ENCODE measurements at regions not wholly inside any gene's neighbourhood (a gene's known extent, or its start where the extent isn't known, plus 50 kb on each side); places are given as distances from the start of the nearest gene placed in this dataset.

GRCh38 chr3:24589513-24589851 is 94.8 kb upstream of the THRB start:
- no peak for ATAC-seq (replicated peaks)
- Mint-ChIP-seq H3K27ac (no peak overlapping the region), H3K27me3 (no peaks in the 10 kb centered on the region), H3K4me3 (no peak overlapping the region), H3K9me3 (no peaks in the 10 kb centered on the region), H3K36me3 (ENCODE audit: low read depth) (no peaks in the 10 kb centered on the region), H3K4me1 (no peaks in the 10 kb centered on the region)

DNA sequence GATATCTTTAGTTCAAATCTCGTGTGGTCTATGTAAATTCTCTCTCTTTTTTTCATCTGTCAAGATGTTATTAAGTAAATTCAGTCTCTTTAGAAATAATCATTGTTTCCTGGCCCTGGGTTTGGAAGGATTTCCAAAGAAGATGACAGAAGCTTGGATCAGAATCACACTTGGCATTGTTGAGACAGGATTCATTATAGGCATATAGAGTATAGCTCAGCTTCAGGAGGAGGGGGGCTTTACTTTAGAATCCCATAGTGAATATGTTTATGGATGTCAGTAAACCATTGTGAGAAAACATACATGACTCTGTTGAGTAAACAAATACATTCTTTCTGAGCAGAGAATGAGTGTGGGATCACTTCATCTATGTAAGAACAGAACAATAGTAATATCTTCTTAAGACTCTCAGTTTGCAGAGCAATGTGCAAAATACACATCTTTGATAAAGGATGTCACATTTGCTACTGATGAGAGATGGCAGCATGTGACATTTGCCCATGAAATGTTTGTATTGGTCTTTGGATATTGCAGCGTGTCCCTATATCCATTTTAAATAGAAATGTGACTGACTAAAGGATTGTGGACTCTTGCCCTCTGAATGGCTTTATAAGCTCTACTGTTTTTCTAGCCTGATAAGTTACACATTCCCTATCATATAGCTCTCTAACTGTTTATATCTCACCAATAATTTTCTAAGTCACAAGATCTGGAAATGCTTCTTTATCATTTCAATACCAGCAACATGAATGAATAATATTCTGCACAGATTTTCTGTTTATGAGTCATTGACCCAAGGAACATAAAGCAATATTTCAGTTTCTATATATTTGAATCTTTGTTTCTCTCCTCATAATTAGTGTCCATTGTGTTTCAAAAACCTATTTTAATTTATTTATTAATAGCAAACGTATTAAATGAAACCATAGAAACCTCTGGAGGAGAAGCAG is 95.6 kb upstream of the THRB start:
- H3K27me3 Mint-ChIP-seq: no peaks in the 10 kb centered on the region
- no peaks in the 10 kb centered on the region for H3K9me3 Mint-ChIP-seq
- no peak overlapping the region for H3K27ac Mint-ChIP-seq
- H3K36me3 Mint-ChIP-seq (ENCODE audit: low read depth): no peaks in the 10 kb centered on the region
- no peak overlapping the region for H3K4me3 Mint-ChIP-seq
- no peaks in the 10 kb centered on the region for H3K4me1 Mint-ChIP-seq
- ATAC-seq (replicated peaks): no peak

DNA sequence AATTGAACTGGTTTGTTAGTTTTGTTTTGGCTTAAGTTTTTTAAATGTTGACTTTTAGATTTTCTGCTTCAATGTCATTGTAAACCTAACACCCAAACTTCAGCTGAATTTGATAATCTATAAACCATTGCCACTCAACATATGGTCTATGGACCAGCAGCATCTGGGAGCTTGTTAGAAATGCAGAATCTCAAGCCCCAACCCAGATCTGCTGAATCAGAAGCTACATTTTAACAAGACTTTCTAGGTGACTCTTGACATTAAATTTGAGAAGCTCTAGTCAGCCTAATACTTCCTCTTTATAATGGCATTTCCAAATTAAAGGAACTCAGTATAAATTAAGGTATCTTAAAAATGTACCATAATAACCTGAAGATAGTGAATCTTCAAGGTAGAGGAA is 96.5 kb upstream of the THRB start:
- Mint-ChIP-seq H3K27me3 (no peaks in the 10 kb centered on the region), H3K9me3 (no peaks in the 10 kb centered on the region), H3K36me3 (ENCODE audit: low read depth) (no peaks in the 10 kb centered on the region), H3K27ac (no peak overlapping the region), H3K4me1 (no peaks in the 10 kb centered on the region), H3K4me3 (no peak overlapping the region)
- no peak for ATAC-seq (replicated peaks)

DNA sequence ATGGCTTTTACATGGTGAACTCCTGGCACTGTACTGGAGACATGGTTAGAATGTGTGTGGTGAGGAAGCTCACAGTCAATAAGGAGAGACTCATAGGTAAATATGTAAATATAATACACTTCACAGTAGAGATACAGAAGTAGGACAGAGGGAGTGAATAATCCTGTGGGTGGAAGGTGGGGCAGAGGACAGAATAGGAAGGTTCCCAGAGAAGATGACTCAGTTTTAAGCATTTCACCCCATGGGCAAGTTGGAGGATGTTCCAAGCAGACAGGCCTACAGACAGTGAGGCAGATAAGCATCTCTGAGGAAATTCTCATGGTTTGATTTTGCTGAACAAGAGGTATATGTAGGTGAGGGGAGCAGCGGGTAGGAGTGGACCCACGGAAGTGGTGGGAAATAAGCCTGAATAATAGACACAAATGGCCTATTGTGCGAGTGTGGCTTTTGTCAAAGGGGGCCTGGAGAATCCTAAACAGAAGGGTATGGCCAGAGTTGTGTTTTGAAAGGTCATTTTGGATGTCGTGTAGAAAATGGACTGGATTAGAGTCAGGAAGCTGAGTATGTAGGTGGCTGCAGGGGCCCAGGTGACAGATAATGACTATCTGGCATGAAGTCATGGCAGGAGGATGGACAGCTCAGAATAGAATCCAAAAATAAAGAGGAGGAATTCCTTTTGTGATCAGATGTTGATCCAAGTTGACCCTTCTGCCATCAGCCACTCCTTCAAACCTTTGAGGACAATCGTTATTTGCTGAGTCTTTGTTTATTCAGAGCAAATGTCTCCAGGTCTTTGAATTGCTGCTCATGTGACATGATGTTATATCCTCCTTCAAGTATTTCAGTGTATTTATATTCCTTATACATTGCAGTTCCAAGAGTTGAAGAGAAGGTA is 97.3 kb upstream of the THRB start:
- ATAC-seq (replicated peaks): peak; percentile 12
- no peaks in the 10 kb centered on the region for H3K36me3 Mint-ChIP-seq (ENCODE audit: low read depth)
- no peak overlapping the region for H3K27ac Mint-ChIP-seq

GRCh38 chr3:24594161-24594560 is 99.5 kb upstream of the THRB start:
- Mint-ChIP-seq H3K4me3 (no peak overlapping the region), H3K36me3 (ENCODE audit: low read depth) (no peaks in the 10 kb centered on the region), H3K27me3 (no peaks in the 10 kb centered on the region), H3K4me1 (no peaks in the 10 kb centered on the region), H3K9me3 (no peaks in the 10 kb centered on the region), H3K27ac (no peak overlapping the region)
- ATAC-seq (replicated peaks): no peak

More for the DNA sequence above, 97.3 kb upstream of the THRB start:
- Mint-ChIP-seq H3K9me3 (no peaks in the 10 kb centered on the region), H3K4me1 (no peaks in the 10 kb centered on the region), H3K27me3 (no peaks in the 10 kb centered on the region), H3K4me3 (no peak overlapping the region)

GRCh38 chr3:24595796-24596195 is 101.1 kb upstream of the THRB start:
- ATAC-seq (replicated peaks): no peak
- Mint-ChIP-seq H3K36me3 (ENCODE audit: low read depth) (no peaks in the 10 kb centered on the region), H3K27me3 (no peaks in the 10 kb centered on the region), H3K27ac (no peak overlapping the region), H3K4me1 (no peaks in the 10 kb centered on the region), H3K4me3 (no peak overlapping the region), H3K9me3 (no peaks in the 10 kb centered on the region)

GRCh38 chr3:24596626-24597025 is 102.0 kb upstream of the THRB start:
- H3K9me3 Mint-ChIP-seq: no peaks in the 10 kb centered on the region
- no peak for ATAC-seq (replicated peaks)

GRCh38 chr3:24598695-24599470 is 104.2 kb upstream of the THRB start:
- ATAC-seq (replicated peaks): no peak

More at GRCh38 chr3:24596626-24597025, 102.0 kb upstream of the THRB start:
- Mint-ChIP-seq H3K4me1 (no peaks in the 10 kb centered on the region), H3K27me3 (no peaks in the 10 kb centered on the region), H3K4me3 (no peak overlapping the region), H3K27ac (no peak overlapping the region), H3K36me3 (ENCODE audit: low read depth) (no peaks in the 10 kb centered on the region)

DNA sequence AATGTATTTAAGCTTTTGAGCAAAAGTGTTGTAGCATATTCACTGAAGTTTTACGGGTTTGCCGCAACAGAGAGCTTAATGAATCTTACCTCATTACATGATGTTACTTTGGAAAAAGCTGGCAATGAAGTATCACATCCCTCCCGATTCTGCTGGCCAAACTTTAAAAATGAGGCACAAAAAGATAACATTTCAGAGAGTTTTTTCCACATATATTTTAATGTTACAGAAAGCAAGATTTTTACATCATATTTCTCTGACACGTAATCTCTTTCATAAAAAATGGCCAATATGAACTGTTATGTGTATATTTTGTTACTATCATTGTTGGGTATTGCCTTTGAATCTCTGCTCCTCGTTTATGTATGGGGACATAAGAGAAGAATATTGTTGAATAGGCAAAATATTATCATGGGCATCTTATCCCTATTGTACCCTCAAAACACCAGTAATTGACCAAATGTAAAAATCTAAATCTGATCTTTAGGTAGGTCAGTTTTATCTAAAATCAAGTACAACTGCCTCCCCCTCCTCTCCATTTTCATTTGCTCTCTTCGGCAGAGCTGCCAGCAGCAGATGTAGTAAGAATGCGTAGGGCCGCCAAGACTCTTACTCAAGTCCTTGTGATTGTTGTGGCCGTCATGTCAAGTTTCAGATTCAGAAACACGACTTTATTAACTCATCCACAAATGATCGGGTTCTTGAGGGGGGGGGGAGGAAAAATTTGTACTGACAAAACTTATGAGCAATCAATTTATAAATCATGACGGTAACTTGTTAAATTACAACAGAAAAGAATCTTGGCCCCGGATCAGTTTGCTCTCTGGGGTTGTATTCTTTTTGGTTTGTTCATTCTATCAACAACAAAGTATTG is 106.7 kb upstream of the THRB start:
- no peaks in the 10 kb centered on the region for H3K9me3 Mint-ChIP-seq
- no peak for ATAC-seq (replicated peaks)
- no peaks in the 10 kb centered on the region for H3K36me3 Mint-ChIP-seq (ENCODE audit: low read depth)
- H3K27ac Mint-ChIP-seq: no peak overlapping the region
- no peak overlapping the region for H3K4me3 Mint-ChIP-seq
- no peaks in the 10 kb centered on the region for H3K27me3 Mint-ChIP-seq
- no peaks in the 10 kb centered on the region for H3K4me1 Mint-ChIP-seq

More at GRCh38 chr3:24598695-24599470, 104.2 kb upstream of the THRB start:
- H3K36me3 Mint-ChIP-seq (ENCODE audit: low read depth): no peaks in the 10 kb centered on the region
- H3K4me3 Mint-ChIP-seq: no peak overlapping the region
- no peaks in the 10 kb centered on the region for H3K27me3 Mint-ChIP-seq
- no peaks in the 10 kb centered on the region for H3K9me3 Mint-ChIP-seq
- H3K27ac Mint-ChIP-seq: no peak overlapping the region
- no peaks in the 10 kb centered on the region for H3K4me1 Mint-ChIP-seq

DNA sequence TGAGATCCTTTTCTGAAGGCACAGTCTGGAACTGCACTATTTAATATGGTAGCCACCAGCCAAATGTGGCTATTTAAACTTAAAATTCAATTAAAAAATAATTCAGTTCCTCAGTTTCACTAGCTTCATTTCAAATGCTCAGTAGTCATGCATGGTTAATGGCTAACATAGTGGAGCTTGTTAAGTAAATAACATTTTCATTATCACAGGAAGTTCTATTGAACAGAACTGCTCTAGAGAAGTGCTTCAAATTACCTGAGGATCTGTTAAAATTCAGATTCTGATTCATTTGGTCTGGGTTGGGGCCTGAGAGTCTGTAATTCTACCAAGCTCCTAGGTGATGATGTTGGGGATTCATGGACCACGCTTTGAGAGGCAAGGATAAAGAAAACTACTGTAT is 109.6 kb upstream of the THRB start:
- H3K4me3 Mint-ChIP-seq: no peak overlapping the region
- H3K4me1 Mint-ChIP-seq: no peaks in the 10 kb centered on the region
- no peaks in the 10 kb centered on the region for H3K9me3 Mint-ChIP-seq
- no peaks in the 10 kb centered on the region for H3K36me3 Mint-ChIP-seq (ENCODE audit: low read depth)
- H3K27ac Mint-ChIP-seq: no peak overlapping the region
- no peak for ATAC-seq (replicated peaks)
- no peaks in the 10 kb centered on the region for H3K27me3 Mint-ChIP-seq

- no peaks in the 10 kb centered on the region for H3K36me3 Mint-ChIP-seq (ENCODE audit: low read depth)
- H3K4me3 Mint-ChIP-seq: no peak overlapping the region
- no peaks in the 10 kb centered on the region for H3K27me3 Mint-ChIP-seq
- no peak for ATAC-seq (replicated peaks)
- no peak overlapping the region for H3K27ac Mint-ChIP-seq
- H3K4me1 Mint-ChIP-seq: no peaks in the 10 kb centered on the region
- no peaks in the 10 kb centered on the region for H3K9me3 Mint-ChIP-seq
These were observed 110.9 kb upstream of the THRB start for GRCh38 chr3:24605511-24606028.

DNA sequence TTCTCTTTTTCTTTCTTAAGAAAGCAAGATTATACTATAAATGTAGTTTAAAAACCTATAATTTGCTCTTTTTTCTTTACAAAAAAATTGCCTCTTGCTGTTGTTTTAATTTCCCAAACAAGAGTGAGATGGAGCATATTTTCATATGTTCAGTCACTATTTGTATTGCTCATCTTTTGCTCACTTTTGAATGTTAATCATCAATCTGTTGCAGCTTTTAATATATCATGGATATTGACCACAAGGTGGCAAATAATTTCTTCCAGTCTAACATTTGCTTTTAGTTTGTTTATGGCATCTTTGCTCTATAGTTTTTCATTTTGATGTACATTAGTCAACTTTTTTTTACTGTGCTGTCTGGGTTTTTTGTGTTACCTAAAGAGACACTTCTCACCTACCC is 112.6 kb upstream of the THRB start:
- no peaks in the 10 kb centered on the region for H3K36me3 Mint-ChIP-seq (ENCODE audit: low read depth)
- no peak overlapping the region for H3K4me3 Mint-ChIP-seq
- no peaks in the 10 kb centered on the region for H3K4me1 Mint-ChIP-seq
- H3K27me3 Mint-ChIP-seq: no peaks in the 10 kb centered on the region
- H3K9me3 Mint-ChIP-seq: no peaks in the 10 kb centered on the region
- ATAC-seq (replicated peaks): no peak
- H3K27ac Mint-ChIP-seq: no peak overlapping the region

- Mint-ChIP-seq H3K4me3 (no peak overlapping the region), H3K27me3 (no peaks in the 10 kb centered on the region), H3K9me3 (no peaks in the 10 kb centered on the region), H3K36me3 (ENCODE audit: low read depth) (no peaks in the 10 kb centered on the region), H3K4me1 (no peaks in the 10 kb centered on the region), H3K27ac (no peak overlapping the region)
- no peak for ATAC-seq (replicated peaks)
These were observed 114.2 kb upstream of the THRB start for GRCh38 chr3:24608701-24609390.

All from activated T-helper 17 cell treated with anti-CD3 and anti-CD28 coated beads, Interleukin-2, amount 50 U/mL, for 72 hours (primary cell).